ENCODE measurements at regions not wholly inside any gene's neighbourhood (a gene's known extent, or its start where the extent isn't known, plus 50 kb on each side); places are given as distances from the start of the nearest gene placed in this dataset.

- H3F3A ChIP-seq (ENCODE audit: insufficient read depth): peaks cover 78% of the 10 kb centered on the region
- no peak overlapping the region for H3K4me2 ChIP-seq (ENCODE audit: unreplicated experiment)
- no peaks in the 10 kb centered on the region for H3K9me3 ChIP-seq (ENCODE audit: low read depth)
- H3K4me3 ChIP-seq: no peak overlapping the region
- H3K9me2 ChIP-seq (ENCODE audit: insufficient read depth): no peaks in the 10 kb centered on the region
- H4K20me1 ChIP-seq (ENCODE audit: insufficient read depth): no peaks in the 10 kb centered on the region
- TF ChIP-seq EZH2phosphoT487 (IDR thresholded peaks at IDR 0.05; ENCODE audit: insufficient read depth, low read depth): no peak
- no peak for TF ChIP-seq EZH2 (IDR thresholded peaks at IDR 0.05; ENCODE audit: insufficient read depth, poor library complexity, severe bottlenecking)
- 93 to 94% methylated on average over 31 to 36 of the region's 36 CpGs for WGBS, 2 experiments (ENCODE audit: low coverage in 1 of 2, low lambda C conversion rate in 2 of 2, missing lambda C conversion rate in 2 of 2)
- DNase-seq: no peak
- H2AFZ ChIP-seq: no peak overlapping the region
- in situ Hi-C loops (cut with MboI): no loop called here
- H3K9ac ChIP-seq: no peak overlapping the region
- H3K27me3 ChIP-seq (replicated peaks; ENCODE audit: insufficient read depth): no peaks in the 10 kb centered on the region
- H3K36me3 ChIP-seq (ENCODE audit: low read depth): peaks cover 10% of the 10 kb centered on the region; the same call in 1 of the 2 replicates
- H3K79me2 ChIP-seq (ENCODE audit: insufficient read depth): peaks cover 78% of the 10 kb centered on the region
- H3K27ac ChIP-seq: peak overlapping the region; percentile 92
- H3K4me1 ChIP-seq (ENCODE audit: insufficient read depth): peaks cover 73% of the 10 kb centered on the region
Observed at GRCh38 chr1:201718346-201719202, 110.4 kb upstream of the IPO9 start.

- H3K36me3 ChIP-seq (ENCODE audit: low read depth): peaks cover 10% of the 10 kb centered on the region; the same call in 1 of the 2 replicates
- TF ChIP-seq EZH2 (IDR thresholded peaks at IDR 0.05; ENCODE audit: insufficient read depth, poor library complexity, severe bottlenecking) (no peak), EZH2phosphoT487 (IDR thresholded peaks at IDR 0.05; ENCODE audit: insufficient read depth, low read depth) (no peak)
- peaks cover 85% of the 10 kb centered on the region for H3F3A ChIP-seq (ENCODE audit: insufficient read depth)
- H3K9me2 ChIP-seq (ENCODE audit: insufficient read depth): no peaks in the 10 kb centered on the region
- H3K27me3 ChIP-seq (replicated peaks; ENCODE audit: insufficient read depth): no peaks in the 10 kb centered on the region
- in situ Hi-C loops (cut with MboI): no loop called here
- no peaks in the 10 kb centered on the region for H3K9me3 ChIP-seq (ENCODE audit: low read depth)
- 30 to 34% methylated on average over 9 of the region's 9 CpGs for WGBS, 2 experiments (ENCODE audit: low coverage in 1 of 2, low lambda C conversion rate in 2 of 2, missing lambda C conversion rate in 2 of 2)
- H3K79me2 ChIP-seq (ENCODE audit: insufficient read depth): peaks cover 92% of the 10 kb centered on the region
- peak overlapping the region; percentile 92 for H3K27ac ChIP-seq
- no peaks in the 10 kb centered on the region for H4K20me1 ChIP-seq (ENCODE audit: insufficient read depth)
- DNase-seq: peak; percentile 90
- H3K4me3 ChIP-seq: no peak overlapping the region
- H3K4me2 ChIP-seq (ENCODE audit: unreplicated experiment): peak overlapping the region; percentile 41
- H3K4me1 ChIP-seq (ENCODE audit: insufficient read depth): peaks cover 75% of the 10 kb centered on the region
- H3K9ac ChIP-seq: peak overlapping the region; percentile 71
- H2AFZ ChIP-seq: no peak overlapping the region
Observed at GRCh38 chr1:201719812-201720521, 109.0 kb upstream of the IPO9 start.

- Histone ChIP-seq H3K79me2 (ENCODE audit: insufficient read depth) (peaks cover 95% of the 10 kb centered on the region), H3K4me1 (ENCODE audit: insufficient read depth) (peaks cover 73% of the 10 kb centered on the region), H3K9me2 (ENCODE audit: insufficient read depth) (no peaks in the 10 kb centered on the region), H3F3A (ENCODE audit: insufficient read depth) (peaks cover 82% of the 10 kb centered on the region), H3K27ac (peak overlapping the region; percentile 92), H3K9ac (peak overlapping the region; percentile 71), H3K27me3 (replicated peaks; ENCODE audit: insufficient read depth) (no peaks in the 10 kb centered on the region), H3K36me3 (ENCODE audit: low read depth) (peaks cover 10% of the 10 kb centered on the region; the same call in 1 of the 2 replicates), H3K4me3 (no peak overlapping the region), H3K4me2 (ENCODE audit: unreplicated experiment) (peak overlapping the region; percentile 41), H3K9me3 (ENCODE audit: low read depth) (no peaks in the 10 kb centered on the region), H2AFZ (no peak overlapping the region), H4K20me1 (ENCODE audit: insufficient read depth) (no peaks in the 10 kb centered on the region)
- no peak for DNase-seq
- WGBS, 2 experiments (ENCODE audit: low coverage in 1 of 2, low lambda C conversion rate in 2 of 2, missing lambda C conversion rate in 2 of 2): 87 to 92% methylated on average over 3 of the region's 3 CpGs
- TF ChIP-seq EZH2 (IDR thresholded peaks at IDR 0.05; ENCODE audit: insufficient read depth, poor library complexity, severe bottlenecking): no peak
- TF ChIP-seq EZH2phosphoT487 (IDR thresholded peaks at IDR 0.05; ENCODE audit: insufficient read depth, low read depth): no peak
- in situ Hi-C loops (cut with MboI): no loop called here
Observed at GRCh38 chr1:201720522-201720844, 108.5 kb upstream of the IPO9 start.

- peak overlapping the region; percentile 71 for H3K9ac ChIP-seq
- 0 out of 2 replicates have a peak overlapping the region, but pooled peaks have one; percentile 0 for H3K4me3 ChIP-seq
- H3K36me3 ChIP-seq (ENCODE audit: low read depth): peaks cover 10% of the 10 kb centered on the region; the same call in 1 of the 2 replicates
- peaks cover 64% of the 10 kb centered on the region for H3K4me1 ChIP-seq (ENCODE audit: insufficient read depth)
- TF ChIP-seq EZH2phosphoT487 (IDR thresholded peaks at IDR 0.05; ENCODE audit: insufficient read depth, low read depth) (no peak), EZH2 (IDR thresholded peaks at IDR 0.05; ENCODE audit: insufficient read depth, poor library complexity, severe bottlenecking) (no peak)
- H3K27ac ChIP-seq: peak overlapping the region; percentile 92
- no peaks in the 10 kb centered on the region for H4K20me1 ChIP-seq (ENCODE audit: insufficient read depth)
- H3K9me2 ChIP-seq (ENCODE audit: insufficient read depth): no peaks in the 10 kb centered on the region
- peaks cover 95% of the 10 kb centered on the region for H3K79me2 ChIP-seq (ENCODE audit: insufficient read depth)
- H3K27me3 ChIP-seq (replicated peaks; ENCODE audit: insufficient read depth): no peaks in the 10 kb centered on the region
- DNase-seq: peak; percentile 88
- peaks cover 74% of the 10 kb centered on the region for H3F3A ChIP-seq (ENCODE audit: insufficient read depth)
- H3K9me3 ChIP-seq (ENCODE audit: low read depth): no peaks in the 10 kb centered on the region
- no peak overlapping the region for H2AFZ ChIP-seq
- H3K4me2 ChIP-seq (ENCODE audit: unreplicated experiment): peak overlapping the region; percentile 51
- in situ Hi-C loops (cut with MboI): no loop called here
- WGBS, 2 experiments (ENCODE audit: low coverage in 1 of 2, low lambda C conversion rate in 2 of 2, missing lambda C conversion rate in 2 of 2): 11 to 19% methylated on average over 13 of the region's 13 CpGs
Observed at GRCh38 chr1:201721082-201722049, 107.6 kb upstream of the IPO9 start.

Data from GM23248 (cell line).